HEK293 (cell line): ENCODE measurements at regions not wholly inside any gene's neighbourhood (a gene's known extent, or its start where the extent isn't known, plus 50 kb on each side); places are given as distances from the start of the nearest gene placed in this dataset.

Experiments
- CTCF ChIA-PET: fragments of 350-600 bp; formaldehyde crosslinking; extraction: SDS; loops from one replicate; lab custom pipeline; 2021; ENCODE audit warnings: antibody characterized with exemption; lab: Yijun Ruan, JAX
- POLR2A ChIA-PET: fragments of 300-600 bp; formaldehyde crosslinking; extraction: SDS; loops from one replicate; lab custom pipeline; 2020; ENCODE audit warnings: antibody characterized with exemption, inconsistent platforms; lab: Yijun Ruan, JAX
- H3K27ac ChIP-seq: fragments of 200-500 bp; sonication (Bioruptor generic); 2 replicates; pipeline ENCODE4 v1.5.1; 2014; ENCODE audit warnings: low read depth, low read length, control low read depth, inconsistent platforms; ENCODE audit errors: extremely low read depth
- H3K36me3 ChIP-seq, 2 experiments: fragments of 200-500 bp in 1 of 2; sonication (Bioruptor generic) in 1 of 2; 1 replicate in 1 of 2; 2 replicates in 1 of 2; pipeline ENCODE4 v1.5.1; 2014 to 2017; ENCODE audit warnings: inconsistent platforms in 2 of 2, low read length in 2 of 2; ENCODE audit not compliant: control insufficient read depth in 2 of 2, insufficient read depth in 1 of 2
- H3K4me1 ChIP-seq: fragments of 200-500 bp; sonication (Bioruptor generic); 2 replicates; pipeline ENCODE4 v1.5.1; 2014; ENCODE audit warnings: mild to moderate bottlenecking, low read length, inconsistent platforms; ENCODE audit not compliant: control insufficient read depth, insufficient read depth
- H3K4me3 ChIP-seq: 2 replicates; pipeline ENCODE4 v1.5.1; 2011; ENCODE audit warnings: low read depth, mild to moderate bottlenecking, control low read depth, low read length, moderate library complexity
- H3K9me3 ChIP-seq: fragments of 200-500 bp; sonication (Bioruptor generic); 2 replicates; pipeline ENCODE4 v1.5.1; 2014; ENCODE audit warnings: low read depth, low read length, inconsistent platforms; ENCODE audit not compliant: control insufficient read depth, insufficient read depth
- HOXD13 ChIP-seq: sonication (generic); formaldehyde crosslinking; IDR thresholded peaks from 2 replicates; pipeline ENCODE4 v1.8.0; 2022; ENCODE audit warnings: missing genetic modification reagents, borderline replicate concordance
- KLF16 ChIP-seq: fragments of 450-650 bp; formaldehyde crosslinking; IDR thresholded peaks from 2 replicates; pipeline ENCODE4 v1.5.1; 2017; ENCODE audit warnings: missing biosample characterization, missing genetic modification characterization
- KLF7 ChIP-seq: fragments of 450-650 bp; formaldehyde crosslinking; IDR thresholded peaks from 2 replicates; pipeline ENCODE4 v1.5.1; 2016; ENCODE audit warnings: missing biosample characterization, missing genetic modification characterization, borderline replicate concordance
- MZF1 ChIP-seq: fragments of 450-650 bp; formaldehyde crosslinking; IDR thresholded peaks from 2 replicates; pipeline ENCODE4 v1.5.1; 2017; ENCODE audit warnings: missing biosample characterization, missing genetic modification characterization, borderline replicate concordance
- RBAK ChIP-seq: fragments of 450-650 bp; formaldehyde crosslinking; IDR thresholded peaks from 2 replicates; pipeline ENCODE4 v1.5.1; 2016; ENCODE audit warnings: missing biosample characterization, missing genetic modification characterization
- SP3 ChIP-seq: fragments of 450-650 bp; formaldehyde crosslinking; IDR thresholded peaks from 2 replicates; pipeline ENCODE4 v1.5.1; 2016; ENCODE audit warnings: missing biosample characterization, missing genetic modification characterization
- SP7 ChIP-seq: fragments of 450-650 bp; formaldehyde crosslinking; IDR thresholded peaks from 2 replicates; pipeline ENCODE4 v1.5.1; 2016; ENCODE audit warnings: missing biosample characterization, missing genetic modification characterization
- TCF7L2 ChIP-seq: IDR thresholded peaks from 2 replicates; pipeline ENCODE4 v1.6.1; 2011; ENCODE audit warnings: low read depth, mild to moderate bottlenecking, inconsistent platforms, low read length, moderate library complexity, borderline replicate concordance
- TRIM28 ChIP-seq: IDR thresholded peaks from 2 replicates; pipeline ENCODE4 v1.6.1; 2011; ENCODE audit warnings: low read length, control low read depth, borderline replicate concordance
- YY2 ChIP-seq: fragments of 450-650 bp; formaldehyde crosslinking; IDR thresholded peaks from 2 replicates; pipeline ENCODE4 v1.5.1; 2016; ENCODE audit warnings: missing biosample characterization, missing genetic modification characterization
- ZBTB21 ChIP-seq: fragments of 450-650 bp; formaldehyde crosslinking; IDR thresholded peaks from 2 replicates; pipeline ENCODE4 v1.5.1; 2017; ENCODE audit warnings: missing biosample characterization, missing genetic modification characterization
- ZBTB8A ChIP-seq: fragments of 450-650 bp; formaldehyde crosslinking; IDR thresholded peaks from 2 replicates; pipeline ENCODE4 v1.5.1; 2016; ENCODE audit warnings: missing biosample characterization, missing genetic modification characterization
- ZEB2 ChIP-seq: fragments of 450-650 bp; formaldehyde crosslinking; IDR thresholded peaks from 2 replicates; pipeline ENCODE4 v1.5.1; 2016; ENCODE audit warnings: missing biosample characterization, missing genetic modification characterization
- ZFP69B ChIP-seq: fragments of 450-650 bp; formaldehyde crosslinking; IDR thresholded peaks from 2 replicates; pipeline ENCODE4 v1.5.1; 2016; ENCODE audit warnings: missing biosample characterization, missing genetic modification characterization
- ZNF112 ChIP-seq: fragments of 450-650 bp; formaldehyde crosslinking; IDR thresholded peaks from 2 replicates; pipeline ENCODE4 v1.5.0; 2017; ENCODE audit warnings: missing biosample characterization, missing genetic modification characterization
- ZNF138 ChIP-seq: fragments of 450-650 bp; formaldehyde crosslinking; IDR thresholded peaks from 2 replicates; pipeline ENCODE4 v1.5.1; 2016; ENCODE audit warnings: missing biosample characterization, missing genetic modification characterization, borderline replicate concordance
- ZNF184 ChIP-seq: fragments of 450-650 bp; IDR thresholded peaks from 2 replicates; pipeline ENCODE4 v1.5.1; 2018; ENCODE audit warnings: missing biosample characterization, mild to moderate bottlenecking, missing genetic modification characterization
- ZNF202 ChIP-seq: fragments of 450-650 bp; formaldehyde crosslinking; IDR thresholded peaks from 2 replicates; pipeline ENCODE4 v1.5.1; 2016; ENCODE audit warnings: missing biosample characterization, missing genetic modification characterization, borderline replicate concordance
- ZNF223 ChIP-seq: fragments of 450-650 bp; formaldehyde crosslinking; IDR thresholded peaks from 2 replicates; pipeline ENCODE4 v1.5.1; 2016; ENCODE audit warnings: missing biosample characterization, missing genetic modification characterization
- ZNF394 ChIP-seq: fragments of 450-650 bp; formaldehyde crosslinking; IDR thresholded peaks from 2 replicates; pipeline ENCODE4 v1.5.1; 2016; ENCODE audit warnings: missing biosample characterization, missing genetic modification characterization, mild to moderate bottlenecking, moderate library complexity, borderline replicate concordance
- ZNF416 ChIP-seq: fragments of 450-650 bp; formaldehyde crosslinking; IDR thresholded peaks from 2 replicates; pipeline ENCODE4 v1.5.1; 2016; ENCODE audit warnings: missing biosample characterization, missing genetic modification characterization
- ZNF426 ChIP-seq: fragments of 450-650 bp; formaldehyde crosslinking; IDR thresholded peaks from 2 replicates; pipeline ENCODE4 v1.5.1; 2017; ENCODE audit warnings: missing biosample characterization, missing genetic modification characterization, mild to moderate bottlenecking, inconsistent platforms, moderate library complexity
- ZNF501 ChIP-seq: fragments of 450-650 bp; formaldehyde crosslinking; IDR thresholded peaks from 2 replicates; pipeline ENCODE4 v1.5.1; 2016; ENCODE audit warnings: missing biosample characterization, missing genetic modification characterization
- ZNF530 ChIP-seq: fragments of 450-650 bp; formaldehyde crosslinking; IDR thresholded peaks from 2 replicates; pipeline ENCODE4 v1.5.1; 2016; ENCODE audit warnings: low read depth, missing biosample characterization, missing genetic modification characterization
- ZNF621 ChIP-seq: fragments of 450-650 bp; formaldehyde crosslinking; IDR thresholded peaks from 2 replicates; pipeline ENCODE4 v1.5.1; 2017; ENCODE audit warnings: missing biosample characterization, missing genetic modification characterization
- ZNF624 ChIP-seq: fragments of 450-650 bp; formaldehyde crosslinking; IDR thresholded peaks from 2 replicates; pipeline ENCODE4 v1.5.1; 2017; ENCODE audit warnings: missing biosample characterization, missing genetic modification characterization
- ZNF747 ChIP-seq: fragments of 450-650 bp; formaldehyde crosslinking; IDR thresholded peaks from 2 replicates; pipeline ENCODE4 v1.5.1; 2016; ENCODE audit warnings: missing biosample characterization, missing genetic modification characterization
- ZNF776 ChIP-seq: fragments of 450-650 bp; formaldehyde crosslinking; IDR thresholded peaks from 2 replicates; pipeline ENCODE4 v1.5.0; 2017; ENCODE audit warnings: missing biosample characterization, missing genetic modification characterization, borderline replicate concordance
- ZNF843 ChIP-seq: fragments of 450-650 bp; formaldehyde crosslinking; IDR thresholded peaks from 2 replicates; pipeline ENCODE4 v1.5.1; 2016; ENCODE audit warnings: missing biosample characterization, missing genetic modification characterization
- TF ChIP-seq, protein P1 (sequence below): fragments of 450-650 bp; formaldehyde crosslinking; IDR thresholded peaks from 2 replicates; pipeline ENCODE4 v1.5.1; 2016; ENCODE audit warnings: missing biosample characterization, missing genetic modification characterization
- TF ChIP-seq, protein P2 (sequence below): fragments of 450-650 bp; formaldehyde crosslinking; IDR thresholded peaks from 2 replicates; pipeline ENCODE4 v1.5.1; 2016; ENCODE audit warnings: missing biosample characterization, missing genetic modification characterization
- TF ChIP-seq, protein P3 (sequence below): fragments of 450-650 bp; formaldehyde crosslinking; IDR thresholded peaks from 2 replicates; pipeline ENCODE4 v1.5.1; 2016; ENCODE audit warnings: missing biosample characterization, missing genetic modification characterization

DNA sequence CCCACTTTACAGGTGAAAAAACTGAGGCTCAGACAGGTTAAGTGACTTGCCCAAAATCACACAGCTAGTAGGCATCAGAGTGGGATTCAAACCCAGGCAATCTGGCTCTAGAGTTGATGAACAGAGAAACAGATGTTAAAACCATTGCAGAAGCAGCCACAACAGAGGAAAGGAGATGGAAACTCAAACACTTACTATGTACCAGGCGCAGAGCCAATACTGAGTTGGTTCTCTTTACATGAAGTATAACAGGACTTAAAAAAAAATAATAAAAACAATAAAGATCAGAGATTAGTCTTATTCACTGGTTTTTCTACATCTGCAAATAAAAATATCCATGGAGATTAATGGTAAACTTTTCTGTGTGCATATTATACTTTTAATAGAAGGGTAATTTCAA lies 84.9 kb upstream of the SPATA12 start:
- Histone ChIP-seq H3K9me3 (no peaks in the 10 kb centered on the region), H3K36me3 (no peaks in the 10 kb centered on the region), H3K27ac (no peak overlapping the region), H3K4me3 (no peak overlapping the region), H3K4me1 (no peaks in the 10 kb centered on the region; the same call in 1 of the 2 replicates)
- no peak for TF ChIP-seq YY2 (tag by site-specific recombination)
- no peak for TF ChIP-seq ZNF747
- TF ChIP-seq, protein P1, sequence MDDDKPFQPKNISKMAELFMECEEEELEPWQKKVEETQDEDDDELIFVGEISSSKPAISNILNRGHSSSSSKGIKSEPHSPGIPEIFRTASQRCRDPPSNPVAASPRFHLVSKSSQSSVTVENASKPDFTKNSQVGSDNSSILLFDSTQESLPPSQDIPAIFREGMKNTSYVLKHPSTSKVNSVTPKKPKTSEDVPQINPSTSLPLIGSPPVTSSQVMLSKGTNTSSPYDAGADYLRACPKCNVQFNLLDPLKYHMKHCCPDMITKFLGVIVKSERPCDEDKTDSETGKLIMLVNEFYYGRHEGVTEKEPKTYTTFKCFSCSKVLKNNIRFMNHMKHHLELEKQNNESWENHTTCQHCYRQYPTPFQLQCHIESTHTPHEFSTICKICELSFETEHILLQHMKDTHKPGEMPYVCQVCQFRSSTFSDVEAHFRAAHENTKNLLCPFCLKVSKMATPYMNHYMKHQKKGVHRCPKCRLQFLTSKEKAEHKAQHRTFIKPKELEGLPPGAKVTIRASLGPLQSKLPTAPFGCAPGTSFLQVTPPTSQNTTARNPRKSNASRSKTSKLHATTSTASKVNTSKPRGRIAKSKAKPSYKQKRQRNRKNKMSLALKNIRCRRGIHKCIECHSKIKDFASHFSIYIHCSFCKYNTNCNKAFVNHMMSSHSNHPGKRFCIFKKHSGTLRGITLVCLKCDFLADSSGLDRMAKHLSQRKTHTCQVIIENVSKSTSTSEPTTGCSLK (tag by site-specific recombination) = no peak
- TF ChIP-seq ZNF223 (tag by site-specific recombination) = no peak
- TF ChIP-seq ZNF394 (tag by site-specific recombination) = no peak
- no peak for TF ChIP-seq ZBTB8A (tag by site-specific recombination)
- TF ChIP-seq, protein P2, sequence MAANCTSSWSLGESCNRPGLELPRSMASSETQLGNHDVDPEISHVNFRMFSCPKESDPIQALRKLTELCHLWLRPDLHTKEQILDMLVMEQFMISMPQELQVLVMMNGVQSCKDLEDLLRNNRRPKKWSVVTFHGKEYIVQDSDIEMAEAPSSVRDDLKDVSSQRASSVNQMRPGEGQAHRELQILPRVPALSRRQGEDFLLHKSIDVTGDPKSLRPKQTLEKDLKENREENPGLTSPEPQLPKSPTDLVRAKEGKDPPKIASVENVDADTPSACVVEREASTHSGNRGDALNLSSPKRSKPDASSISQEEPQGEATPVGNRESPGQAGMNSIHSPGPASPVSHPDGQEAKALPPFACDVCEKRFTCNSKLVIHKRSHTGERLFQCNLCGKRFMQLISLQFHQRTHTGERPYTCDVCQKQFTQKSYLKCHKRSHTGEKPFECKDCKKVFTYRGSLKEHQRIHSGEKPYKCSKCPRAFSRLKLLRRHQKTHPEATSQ (tag by site-specific recombination) = no peak
- no peak for TF ChIP-seq ZNF202 (tag by site-specific recombination)
- no peak for TF ChIP-seq MZF1
- no peak for TF ChIP-seq ZNF624
- no peak for TF ChIP-seq HOXD13 (CRISPR knock-in tag)
- no peak for TF ChIP-seq RBAK (tag by site-specific recombination)
- no peak for TF ChIP-seq ZNF184 (tag by site-specific recombination)
- TF ChIP-seq ZNF416 = no peak
- TF ChIP-seq ZNF776 (tag by site-specific recombination) = no peak
- no peak for TF ChIP-seq ZNF621 (tag by site-specific recombination)
- no peak for TF ChIP-seq KLF16 (tag by site-specific recombination)
- no peak for TF ChIP-seq TCF7L2
- no peak for TF ChIP-seq SP3 (tag by site-specific recombination)
- no peak for TF ChIP-seq ZNF501 (tag by site-specific recombination)
- POLR2A ChIA-PET = no interaction called here
- CTCF ChIA-PET = interaction anchor here (1.1 kb wide), 1 partner anchor 185 kb away, joined by 4 read pairs; no protein-coding TSS in a partner anchor

DNA sequence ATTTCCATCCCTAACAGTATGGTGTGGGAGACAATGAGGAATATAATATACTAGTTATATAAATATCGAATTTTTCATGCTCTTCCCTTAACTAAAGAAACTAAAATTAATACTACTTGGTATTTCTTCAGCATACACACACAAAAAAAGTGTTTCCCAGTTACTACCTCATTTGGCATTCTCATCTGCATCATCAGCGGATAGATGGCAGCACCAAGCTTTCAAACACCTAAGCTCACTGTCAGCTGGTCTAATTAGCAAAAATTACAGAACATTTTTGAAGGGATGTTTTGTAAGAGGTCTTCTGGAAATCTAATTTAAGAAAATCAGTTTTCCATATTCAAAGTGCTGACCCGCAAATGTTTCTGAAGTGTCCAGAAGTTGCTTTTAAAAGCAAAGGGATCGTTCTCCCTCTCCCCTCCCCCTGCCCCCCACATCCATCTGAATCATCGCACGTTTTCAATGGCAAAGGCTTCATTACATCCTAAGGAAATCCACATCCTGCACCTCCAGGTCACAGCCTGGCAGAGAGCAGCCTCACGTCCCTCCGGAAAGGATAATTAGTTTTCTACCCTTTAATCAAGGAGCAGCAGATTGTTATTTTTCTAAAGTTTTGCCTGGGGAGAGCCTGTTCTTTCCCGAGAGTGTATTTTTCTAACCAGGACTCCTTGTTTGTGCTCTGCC lies 86.1 kb upstream of the SPATA12 start:
- no peaks in the 10 kb centered on the region; the same call in 1 of the 2 replicates for H3K4me1 ChIP-seq
- H3K9me3 ChIP-seq = no peaks in the 10 kb centered on the region
- H3K4me3 ChIP-seq = no peak overlapping the region
- POLR2A ChIA-PET = no interaction called here
- no peaks in the 10 kb centered on the region for H3K36me3 ChIP-seq
- CTCF ChIA-PET = interaction anchor here (0.6 to 1.1 kb wide), 6 partner anchors 7 to 272 kb away, joined by 3 to 4 read pairs (median 4); no protein-coding TSS in a partner anchor
- no peak overlapping the region for H3K27ac ChIP-seq
- TF ChIP-seq ZNF843 = no peak
- TF ChIP-seq TRIM28 = no peak
- TF ChIP-seq, protein P3, sequence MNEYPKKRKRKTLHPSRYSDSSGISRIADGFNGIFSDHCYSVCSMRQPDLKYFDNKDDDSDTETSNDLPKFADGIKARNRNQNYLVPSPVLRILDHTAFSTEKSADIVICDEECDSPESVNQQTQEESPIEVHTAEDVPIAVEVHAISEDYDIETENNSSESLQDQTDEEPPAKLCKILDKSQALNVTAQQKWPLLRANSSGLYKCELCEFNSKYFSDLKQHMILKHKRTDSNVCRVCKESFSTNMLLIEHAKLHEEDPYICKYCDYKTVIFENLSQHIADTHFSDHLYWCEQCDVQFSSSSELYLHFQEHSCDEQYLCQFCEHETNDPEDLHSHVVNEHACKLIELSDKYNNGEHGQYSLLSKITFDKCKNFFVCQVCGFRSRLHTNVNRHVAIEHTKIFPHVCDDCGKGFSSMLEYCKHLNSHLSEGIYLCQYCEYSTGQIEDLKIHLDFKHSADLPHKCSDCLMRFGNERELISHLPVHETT (tag by site-specific recombination) = no peak
- no peak for TF ChIP-seq ZNF621 (tag by site-specific recombination)
- TF ChIP-seq ZNF426 = no peak
- TF ChIP-seq SP7 (tag by site-specific recombination) = no peak
- no peak for TF ChIP-seq ZNF530
- no peak for TF ChIP-seq ZFP69B (tag by site-specific recombination)
- no peak for TF ChIP-seq KLF7 (tag by site-specific recombination)
- no peak for TF ChIP-seq ZNF112 (tag by site-specific recombination)
- TF ChIP-seq ZBTB21 (tag by site-specific recombination) = no peak
- no peak for TF ChIP-seq ZNF138 (tag by site-specific recombination)
- TF ChIP-seq ZEB2 (tag by site-specific recombination) = no peak
